H9 (cell line): ENCODE measurements at regions not wholly inside any gene's neighbourhood (a gene's known extent, or its start where the extent isn't known, plus 50 kb on each side); places are given as distances from the start of the nearest gene placed in this dataset.
A peak's percentile ranks its signal among the peaks of the same experiment; 100 is the strongest.

Experiments used
- DNase-seq: peaks from one replicate; pipeline ENCODE4 v3.0.0-alpha.2; 2017
- H2AFZ ChIP-seq: one replicate; pipeline ENCODE4 v1.6.1; 2013; ENCODE audit warnings: mild to moderate bottlenecking, low read length, control low read depth, moderate library complexity
- H2AK5ac ChIP-seq: 2 replicates; pipeline ENCODE4 v1.6.1; 2013; ENCODE audit warnings: low read length, control low read depth, mixed read lengths; ENCODE audit not compliant: insufficient read length
- H2BK120ac ChIP-seq: one replicate; pipeline ENCODE4 v1.6.1; 2013; ENCODE audit warnings: low read depth, mild to moderate bottlenecking, low read length, control low read depth, inconsistent platforms; ENCODE audit not compliant: poor library complexity, severe bottlenecking
- H2BK12ac ChIP-seq: 2 replicates; pipeline ENCODE4 v1.6.1; 2013; ENCODE audit warnings: low read length, control low read depth, mixed read lengths, low read depth; ENCODE audit not compliant: insufficient read length
- H2BK15ac ChIP-seq: 2 replicates; pipeline ENCODE4 v1.6.1; 2013; ENCODE audit warnings: low read depth, low read length, control low read depth
- H2BK20ac ChIP-seq: one replicate; pipeline ENCODE4 v1.6.1; 2013; ENCODE audit warnings: low read depth, mild to moderate bottlenecking, low read length, control low read depth, inconsistent platforms; ENCODE audit not compliant: poor library complexity, severe bottlenecking
- H2BK5ac ChIP-seq: 2 replicates; pipeline ENCODE4 v1.6.1; 2013; ENCODE audit warnings: low read length, control low read depth, mixed read lengths; ENCODE audit not compliant: insufficient read length
- H3K14ac ChIP-seq: 2 replicates; pipeline ENCODE4 v1.6.1; 2013; ENCODE audit warnings: low read length, control low read depth; ENCODE audit not compliant: insufficient read depth
- H3K18ac ChIP-seq: 2 replicates; pipeline ENCODE4 v1.6.1; 2013; ENCODE audit warnings: low read depth, mild to moderate bottlenecking, mixed read lengths, low read length, control low read depth; ENCODE audit not compliant: insufficient read length
- H3K23ac ChIP-seq: 2 replicates; pipeline ENCODE4 v1.6.1; 2013; ENCODE audit warnings: low read length, control low read depth, mixed read lengths, low read depth; ENCODE audit not compliant: insufficient read length
- H3K23me2 ChIP-seq: 2 replicates; pipeline ENCODE4 v1.6.1; 2013; ENCODE audit warnings: low read depth, mild to moderate bottlenecking, mixed read lengths, low read length, control low read depth; ENCODE audit not compliant: insufficient read length, poor library complexity, severe bottlenecking
- H3K27ac ChIP-seq: 2 replicates; pipeline ENCODE4 v1.5.1; 2013; ENCODE audit warnings: low read length, control low read depth, mixed read lengths, low read depth; ENCODE audit not compliant: insufficient read length
- H3K27me3 ChIP-seq: 2 replicates; pipeline ENCODE4 v1.6.1; 2013; ENCODE audit warnings: low read length, control low read depth, inconsistent platforms; ENCODE audit not compliant: insufficient read depth
- H3K4ac ChIP-seq: 2 replicates; pipeline ENCODE4 v1.6.1; 2013; ENCODE audit warnings: low read depth, mild to moderate bottlenecking, control low read depth, inconsistent platforms, low read length, moderate library complexity
- H3K4me1 ChIP-seq: 2 replicates; pipeline ENCODE4 v1.6.1; 2013; ENCODE audit warnings: low read length, control low read depth, inconsistent platforms; ENCODE audit not compliant: insufficient read depth
- H3K4me2 ChIP-seq: 2 replicates; pipeline ENCODE4 v1.6.1; 2013; ENCODE audit warnings: low read length, control low read depth, mixed read lengths; ENCODE audit not compliant: insufficient read length, insufficient read depth
- H3K56ac ChIP-seq: 2 replicates; pipeline ENCODE4 v1.6.1; 2013; ENCODE audit warnings: low read depth, mild to moderate bottlenecking, mixed read lengths, low read length, control low read depth; ENCODE audit not compliant: insufficient read length
- H3K79me1 ChIP-seq: 2 replicates; pipeline ENCODE4 v1.6.1; 2013; ENCODE audit warnings: low read depth, mild to moderate bottlenecking, moderate library complexity, low read length, control low read depth, inconsistent platforms; ENCODE audit not compliant: insufficient read depth, poor library complexity, severe bottlenecking
- H3K79me2 ChIP-seq: 2 replicates; pipeline ENCODE4 v1.6.1; 2013; ENCODE audit warnings: low read length, control low read depth, inconsistent platforms; ENCODE audit not compliant: insufficient read depth
- H3K9ac ChIP-seq: 2 replicates; pipeline ENCODE4 v1.6.1; 2013; ENCODE audit warnings: low read length, control low read depth, mixed read lengths; ENCODE audit not compliant: insufficient read length; ENCODE audit errors: extremely low read depth
- H3K9me3 ChIP-seq: one replicate; pipeline ENCODE4 v1.6.1; 2013; ENCODE audit warnings: low read depth, low read length, inconsistent platforms; ENCODE audit not compliant: control insufficient read depth
- H3T11ph ChIP-seq: one replicate; pipeline ENCODE4 v1.6.1; 2013; ENCODE audit warnings: mild to moderate bottlenecking, low read length, control low read depth, inconsistent platforms
- H4K20me1 ChIP-seq: one replicate; pipeline ENCODE4 v1.6.1; 2013; ENCODE audit not compliant: control insufficient read depth, insufficient read length, insufficient read depth
- H4K5ac ChIP-seq: 2 replicates; pipeline ENCODE4 v1.6.1; 2013; ENCODE audit warnings: low read depth, mild to moderate bottlenecking, mixed read lengths, low read length, control low read depth; ENCODE audit not compliant: insufficient read length
- H4K8ac ChIP-seq: replicated peaks from 2 replicates; pipeline ENCODE4 v1.6.1; 2013; ENCODE audit warnings: low read length, control low read depth, mixed read lengths, low read depth; ENCODE audit not compliant: insufficient read length
- H4K91ac ChIP-seq: 2 replicates; pipeline ENCODE4 v1.6.1; 2013; ENCODE audit warnings: low read depth, mild to moderate bottlenecking, moderate library complexity, mixed read lengths, low read length, control low read depth; ENCODE audit not compliant: insufficient read length
- H3K27ac Mint-ChIP-seq, 3 experiments: 2 replicates in 2 of 3; 3 replicates in 1 of 3; pipeline ENCODE4 v1.8.0; 2020 to 2021; ENCODE audit warnings: mixed read lengths in 3 of 3, mild to moderate bottlenecking in 1 of 3, moderate library complexity in 1 of 3
- H3K27me3 Mint-ChIP-seq: 2 replicates; pipeline ENCODE4 v1.8.0; 2021; ENCODE audit warnings: low read depth, mild to moderate bottlenecking, moderate library complexity, mixed read lengths
- H3K36me3 Mint-ChIP-seq, 3 experiments: 2 replicates in 2 of 3; 3 replicates in 1 of 3; pipeline ENCODE4 v1.8.0; 2020 to 2021; ENCODE audit warnings: low read depth in 3 of 3, mixed read lengths in 3 of 3; ENCODE audit not compliant: insufficient read depth in 1 of 3
- H3K4me1 Mint-ChIP-seq, 2 experiments: 2 replicates each; pipeline ENCODE4 v1.8.0; 2020; ENCODE audit warnings: mixed read lengths in 2 of 2
- H3K4me3 Mint-ChIP-seq, 2 experiments: 2 replicates in 1 of 2; 3 replicates in 1 of 2; pipeline ENCODE4 v1.8.0; 2020 to 2021; ENCODE audit warnings: mild to moderate bottlenecking in 2 of 2, mixed read lengths in 2 of 2, moderate library complexity in 1 of 2
- H3K9me3 Mint-ChIP-seq, 2 experiments: 2 replicates in 1 of 2; 3 replicates in 1 of 2; pipeline ENCODE4 v1.8.0; 2020; ENCODE audit warnings: mild to moderate bottlenecking in 2 of 2, mixed read lengths in 2 of 2, moderate library complexity in 1 of 2
- WGBS: extraction: QIAGEN DNeasy Blood & Tissue Kit; methylation state at CpG from one replicate; pipeline ENCODE4 v1.1.7; 2013; ENCODE audit warnings: missing lambda C conversion rate, low lambda C conversion rate, mixed read lengths; ENCODE audit not compliant: insufficient read length; ENCODE audit errors: extremely low coverage; 5-methylcytosine and 5-hydroxymethylcytosine counted together
- TF ChIP-seq, protein P1 (sequence below): fragments of 200-600 bp; sonication (generic); conservative IDR thresholded peaks from 3 replicates; pipeline ENCODE4 v1.8.0; 2021; ENCODE audit warnings: antibody characterized with exemption, mild to moderate bottlenecking

DNA sequence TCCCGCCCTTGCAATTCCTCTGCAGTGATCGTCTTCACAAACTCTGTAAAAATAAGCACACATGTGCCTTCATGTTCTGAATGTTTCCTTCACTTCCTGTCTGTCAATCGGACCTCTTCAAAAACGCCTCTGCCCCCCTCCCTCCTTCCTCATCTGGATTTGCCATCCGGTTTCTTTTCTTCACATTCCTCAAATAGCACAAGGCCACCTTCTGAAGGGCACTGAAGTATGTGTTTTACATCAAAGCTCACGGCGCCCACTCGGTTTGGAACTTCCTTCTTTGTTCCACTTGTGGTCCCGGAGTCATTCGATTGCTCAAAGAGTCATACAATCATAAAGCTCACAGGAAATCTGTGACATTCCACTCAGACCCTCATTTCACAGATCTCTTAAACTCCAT is 758.1 kb upstream of the SALL3 start:
- no CpG with 5 or more reads among the region's 10 CpGs for WGBS
- Mint-ChIP-seq H3K9me3 (no peaks in the 10 kb centered on the region; a peak in 1 of 5 replicates), H3K4me1 (peaks cover 9 to 12% of the 10 kb centered on the region in 2 experiments), H3K27me3 (0 out of 2 replicates have a peak, but pooled peaks cover 3% of the 10 kb centered on the region), H3K27ac (peak overlapping the region in 1 of 3 experiments; percentile 23; a peak in 1 of 7 replicates), H3K4me3 (no peak overlapping the region), H3K36me3 (no peaks in the 10 kb centered on the region)
- Histone ChIP-seq H3K9ac (no peak overlapping the region), H3T11ph (no peak overlapping the region), H3K4ac (no peak overlapping the region), H2BK15ac (no peak overlapping the region), H3K18ac (no peak overlapping the region), H3K56ac (no peak overlapping the region), H4K20me1 (no peaks in the 10 kb centered on the region), H3K9me3 (no peaks in the 10 kb centered on the region), H3K23ac (no peak overlapping the region), H3K23me2 (no peaks in the 10 kb centered on the region), H4K5ac (no peak overlapping the region), H2BK20ac (no peak overlapping the region), H3K79me2 (no peaks in the 10 kb centered on the region), H2BK12ac (no peak overlapping the region), H3K79me1 (no peaks in the 10 kb centered on the region), H3K14ac (no peak overlapping the region), H2AFZ (no peak overlapping the region), H4K91ac (no peak overlapping the region), H3K4me1 (no peaks in the 10 kb centered on the region), H2BK120ac (no peak overlapping the region), H2AK5ac (no peak overlapping the region), H2BK5ac (no peak overlapping the region), H3K27ac (no peak overlapping the region), H4K8ac (no peak overlapping the region), H3K27me3 (no peaks in the 10 kb centered on the region), H3K4me2 (no peak overlapping the region)
- TF ChIP-seq, protein P1, sequence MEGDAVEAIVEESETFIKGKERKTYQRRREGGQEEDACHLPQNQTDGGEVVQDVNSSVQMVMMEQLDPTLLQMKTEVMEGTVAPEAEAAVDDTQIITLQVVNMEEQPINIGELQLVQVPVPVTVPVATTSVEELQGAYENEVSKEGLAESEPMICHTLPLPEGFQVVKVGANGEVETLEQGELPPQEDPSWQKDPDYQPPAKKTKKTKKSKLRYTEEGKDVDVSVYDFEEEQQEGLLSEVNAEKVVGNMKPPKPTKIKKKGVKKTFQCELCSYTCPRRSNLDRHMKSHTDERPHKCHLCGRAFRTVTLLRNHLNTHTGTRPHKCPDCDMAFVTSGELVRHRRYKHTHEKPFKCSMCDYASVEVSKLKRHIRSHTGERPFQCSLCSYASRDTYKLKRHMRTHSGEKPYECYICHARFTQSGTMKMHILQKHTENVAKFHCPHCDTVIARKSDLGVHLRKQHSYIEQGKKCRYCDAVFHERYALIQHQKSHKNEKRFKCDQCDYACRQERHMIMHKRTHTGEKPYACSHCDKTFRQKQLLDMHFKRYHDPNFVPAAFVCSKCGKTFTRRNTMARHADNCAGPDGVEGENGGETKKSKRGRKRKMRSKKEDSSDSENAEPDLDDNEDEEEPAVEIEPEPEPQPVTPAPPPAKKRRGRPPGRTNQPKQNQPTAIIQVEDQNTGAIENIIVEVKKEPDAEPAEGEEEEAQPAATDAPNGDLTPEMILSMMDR: no peak
- DNase-seq: no peak
